OCI-LY7 (cell line): ENCODE measurements at regions not wholly inside any gene's neighbourhood (a gene's known extent, or its start where the extent isn't known, plus 50 kb on each side); places are given as distances from the start of the nearest gene placed in this dataset.

Experiments
- BruUV-seq: library from RNA; stranded (reverse); fragments of 400-500 nt; replicated peaks from 2 replicates; lab custom pipeline; 2021; lab: Mats Ljungman, UMichigan
- CTCF ChIA-PET: fragments of 300-600 bp; sonication (Branson Sonifier 250); formaldehyde crosslinking; loops from one replicate; lab custom pipeline; 2022; ENCODE audit warnings: antibody characterized with exemption; ENCODE audit not compliant: unreplicated experiment; lab: Charles Lee
- POLR2A ChIA-PET: fragments of 300-600 bp; sonication (Branson Sonifier 250); formaldehyde crosslinking; loops from one replicate; lab custom pipeline; 2022; ENCODE audit warnings: antibody characterized with exemption; lab: Charles Lee
- DNase-seq: peaks from one replicate; pipeline ENCODE4 v3.0.0-alpha.2; 2015; ENCODE audit warnings: low spot score
- H2AFZ ChIP-seq: fragments of 200-600 bp; sonication (generic), shearing (Covaris generic); 2 replicates; pipeline ENCODE4 v1.6.1; 2014; ENCODE audit warnings: mild to moderate bottlenecking, antibody characterized with exemption, low read length, moderate library complexity
- H3K27ac ChIP-seq: fragments of 200-600 bp; sonication (generic); 2 replicates; pipeline ENCODE4 v1.5.1; 2014; ENCODE audit warnings: mixed run types, low read depth, mild to moderate bottlenecking, moderate library complexity, low read length, inconsistent platforms; ENCODE audit not compliant: poor library complexity, severe bottlenecking
- H3K36me3 ChIP-seq: fragments of 200-600 bp; sonication (generic); 2 replicates; pipeline ENCODE4 v1.6.1; 2014; ENCODE audit warnings: mild to moderate bottlenecking, antibody characterized with exemption, low read length, moderate library complexity, mixed read lengths; ENCODE audit not compliant: insufficient read depth
- H3K4me1 ChIP-seq: fragments of 200-600 bp; sonication (generic); 2 replicates; pipeline ENCODE4 v1.5.1; 2014; ENCODE audit warnings: mild to moderate bottlenecking, low read length; ENCODE audit not compliant: insufficient read depth, poor library complexity, severe bottlenecking
- H3K4me2 ChIP-seq: fragments of 200-600 bp; sonication (generic); 2 replicates; pipeline ENCODE4 v1.6.1; 2014; ENCODE audit warnings: mild to moderate bottlenecking, low read length
- H3K4me3 ChIP-seq: fragments of 200-600 bp; sonication (generic); 2 replicates; pipeline ENCODE4 v1.5.1; 2014; ENCODE audit warnings: mild to moderate bottlenecking, low read depth, low read length; ENCODE audit not compliant: poor library complexity, severe bottlenecking
- H3K79me2 ChIP-seq: fragments of 200-600 bp; sonication (generic); 2 replicates; pipeline ENCODE4 v1.6.1; 2016; ENCODE audit warnings: low read depth, mild to moderate bottlenecking, low read length, moderate library complexity, mixed read lengths; ENCODE audit not compliant: insufficient read depth
- H3K9me2 ChIP-seq: fragments of 200-600 bp; sonication (generic); 2 replicates; pipeline ENCODE4 v1.6.1; 2016; ENCODE audit warnings: mild to moderate bottlenecking, low read length, mixed read lengths; ENCODE audit not compliant: insufficient read depth
- H3K9me3 ChIP-seq: fragments of 200-600 bp; sonication (generic); 2 replicates; pipeline ENCODE4 v1.6.1; 2014; ENCODE audit warnings: mild to moderate bottlenecking, mixed run types, low read length, mixed read lengths
- H4K20me1 ChIP-seq: fragments of 200-600 bp; sonication (generic); 2 replicates; pipeline ENCODE4 v1.6.1; 2014; ENCODE audit warnings: mild to moderate bottlenecking, antibody characterized with exemption, low read length, moderate library complexity, mixed read lengths; ENCODE audit not compliant: insufficient read depth
- CTCF ChIP-seq: fragments of 200-600 bp; sonication (generic); conservative IDR thresholded peaks from 2 replicates; pipeline ENCODE4 v1.5.1; 2014; ENCODE audit warnings: mild to moderate bottlenecking, antibody characterized with exemption, low read length, moderate library complexity, mixed read lengths
- EZH2phosphoT487 ChIP-seq: fragments of 200-600 bp; sonication (generic); IDR thresholded peaks from 2 replicates; pipeline ENCODE4 v1.6.1; 2018; ENCODE audit warnings: low read depth, borderline replicate concordance, mild to moderate bottlenecking, mixed run types, antibody characterized with exemption, low read length, moderate library complexity, mixed read lengths
- intact Hi-C: fragments of 100-400 bp; cut with micrococcal nuclease; formaldehyde crosslinking; loops from one replicate; pipeline ENCODE4 v1.10.0; 2022; ENCODE audit not compliant: unreplicated experiment

DNA sequence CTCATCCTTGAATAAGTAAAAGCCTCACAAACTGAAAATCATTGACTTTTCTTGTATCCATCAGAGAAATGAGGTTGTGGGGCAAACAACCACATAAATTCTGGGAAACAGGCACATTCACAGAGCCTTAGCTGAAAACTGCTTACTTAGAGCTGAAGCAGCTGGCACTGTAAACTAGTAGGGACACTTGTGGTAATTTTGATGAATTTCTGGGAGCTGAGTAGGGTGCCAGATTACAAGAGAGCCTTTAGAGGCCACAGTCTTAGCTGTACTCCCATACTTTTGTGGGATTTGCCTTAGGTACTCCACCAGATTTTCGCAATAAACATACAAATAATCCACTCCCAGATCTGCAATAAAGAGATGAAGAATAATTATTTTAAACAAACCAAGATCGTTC, 315.2 kb downstream of the TMX3 start:
- intact Hi-C loops = no loop called here

GRCh38 chr18:68397241-68398035, 317.5 kb downstream of the TMX3 start:
- Histone ChIP-seq H3K27ac (no peak overlapping the region), H3K4me2 (no peak overlapping the region), H3K9me3 (no peaks in the 10 kb centered on the region), H3K9me2 (no peaks in the 10 kb centered on the region), H2AFZ (no peak overlapping the region), H4K20me1 (no peaks in the 10 kb centered on the region), H3K79me2 (no peaks in the 10 kb centered on the region), H3K36me3 (no peaks in the 10 kb centered on the region), H3K4me3 (no peak overlapping the region), H3K4me1 (no peaks in the 10 kb centered on the region)
- POLR2A ChIA-PET = interaction anchor here (1.1 kb wide), 1 partner anchor 12 kb away, joined by 4 read pairs; no protein-coding TSS in a partner anchor
- DNase-seq = no peak
- CTCF ChIA-PET = no interaction called here
- intact Hi-C loops = no loop called here
- no TSS peak for BruUV-seq
- TF ChIP-seq CTCF = no peak
- TF ChIP-seq EZH2phosphoT487 = no peak

More for the DNA sequence above, 315.2 kb downstream of the TMX3 start:
- H3K9me3 ChIP-seq = no peaks in the 10 kb centered on the region
- TF ChIP-seq CTCF (no peak), EZH2phosphoT487 (no peak)
- H3K4me1 ChIP-seq = no peaks in the 10 kb centered on the region
- no peak overlapping the region for H3K4me3 ChIP-seq
- H3K9me2 ChIP-seq = no peaks in the 10 kb centered on the region
- no peak for DNase-seq
- H3K4me2 ChIP-seq = no peak overlapping the region
- CTCF ChIA-PET = no interaction called here
- no peak overlapping the region for H2AFZ ChIP-seq
- no peaks in the 10 kb centered on the region for H4K20me1 ChIP-seq
- no peak overlapping the region for H3K27ac ChIP-seq
- BruUV-seq = no TSS peak
- H3K36me3 ChIP-seq = no peaks in the 10 kb centered on the region
- no peaks in the 10 kb centered on the region for H3K79me2 ChIP-seq
- POLR2A ChIA-PET = no interaction called here

DNA sequence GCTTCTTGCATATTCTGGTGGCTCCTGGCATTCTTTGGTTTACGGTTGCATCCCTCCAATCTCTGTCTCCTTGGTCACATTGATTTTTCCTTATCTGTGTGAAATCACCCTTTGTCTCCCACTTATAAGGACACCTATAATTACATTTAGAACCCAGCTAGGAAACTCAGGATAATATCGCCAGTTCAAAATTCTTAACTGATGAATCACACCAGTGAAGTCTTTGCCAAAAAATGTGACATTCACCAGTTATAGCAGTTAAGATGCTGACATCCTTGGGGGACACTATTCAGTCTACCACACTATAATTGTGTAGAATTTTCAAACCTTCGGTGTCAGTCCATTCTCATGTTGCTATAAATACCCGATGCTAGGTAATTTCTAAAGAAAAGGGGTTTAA, 320.2 kb downstream of the TMX3 start:
- no peak overlapping the region for H2AFZ ChIP-seq
- H4K20me1 ChIP-seq = no peaks in the 10 kb centered on the region
- CTCF ChIA-PET = no interaction called here
- POLR2A ChIA-PET = no interaction called here
- intact Hi-C loops = no loop called here
- no peak overlapping the region for H3K4me2 ChIP-seq
- DNase-seq = no peak
- H3K4me3 ChIP-seq = no peak overlapping the region
- no TSS peak for BruUV-seq
- H3K4me1 ChIP-seq = no peaks in the 10 kb centered on the region
- H3K36me3 ChIP-seq = no peaks in the 10 kb centered on the region
- TF ChIP-seq EZH2phosphoT487 = no peak
- no peaks in the 10 kb centered on the region for H3K9me3 ChIP-seq
- H3K79me2 ChIP-seq = no peaks in the 10 kb centered on the region
- no peak overlapping the region for H3K27ac ChIP-seq
- no peaks in the 10 kb centered on the region for H3K9me2 ChIP-seq
